OCI-LY7 (cell line): ENCODE measurements at regions not wholly inside any gene's neighbourhood (a gene's known extent, or its start where the extent isn't known, plus 50 kb on each side); places are given as distances from the start of the nearest gene placed in this dataset.

Source experiments
- BruUV-seq: library from RNA; stranded (reverse); fragments of 400-500 nt; replicated peaks from 2 replicates; lab custom pipeline; 2021; lab: Mats Ljungman, UMichigan
- CTCF ChIA-PET: fragments of 300-600 bp; sonication (Branson Sonifier 250); formaldehyde crosslinking; loops from one replicate; lab custom pipeline; 2022; ENCODE audit warnings: antibody characterized with exemption; ENCODE audit not compliant: unreplicated experiment; lab: Charles Lee
- POLR2A ChIA-PET: fragments of 300-600 bp; sonication (Branson Sonifier 250); formaldehyde crosslinking; loops from one replicate; lab custom pipeline; 2022; ENCODE audit warnings: antibody characterized with exemption; lab: Charles Lee
- DNase-seq: peaks from one replicate; pipeline ENCODE4 v3.0.0-alpha.2; 2015; ENCODE audit warnings: low spot score
- H2AFZ ChIP-seq: fragments of 200-600 bp; sonication (generic), shearing (Covaris generic); 2 replicates; pipeline ENCODE4 v1.6.1; 2014; ENCODE audit warnings: mild to moderate bottlenecking, antibody characterized with exemption, low read length, moderate library complexity
- H3K27ac ChIP-seq: fragments of 200-600 bp; sonication (generic); 2 replicates; pipeline ENCODE4 v1.5.1; 2014; ENCODE audit warnings: mixed run types, low read depth, mild to moderate bottlenecking, moderate library complexity, low read length, inconsistent platforms; ENCODE audit not compliant: poor library complexity, severe bottlenecking
- H3K36me3 ChIP-seq: fragments of 200-600 bp; sonication (generic); 2 replicates; pipeline ENCODE4 v1.6.1; 2014; ENCODE audit warnings: mild to moderate bottlenecking, antibody characterized with exemption, low read length, moderate library complexity, mixed read lengths; ENCODE audit not compliant: insufficient read depth
- H3K4me1 ChIP-seq: fragments of 200-600 bp; sonication (generic); 2 replicates; pipeline ENCODE4 v1.5.1; 2014; ENCODE audit warnings: mild to moderate bottlenecking, low read length; ENCODE audit not compliant: insufficient read depth, poor library complexity, severe bottlenecking
- H3K4me2 ChIP-seq: fragments of 200-600 bp; sonication (generic); 2 replicates; pipeline ENCODE4 v1.6.1; 2014; ENCODE audit warnings: mild to moderate bottlenecking, low read length
- H3K4me3 ChIP-seq: fragments of 200-600 bp; sonication (generic); 2 replicates; pipeline ENCODE4 v1.5.1; 2014; ENCODE audit warnings: mild to moderate bottlenecking, low read depth, low read length; ENCODE audit not compliant: poor library complexity, severe bottlenecking
- H3K79me2 ChIP-seq: fragments of 200-600 bp; sonication (generic); 2 replicates; pipeline ENCODE4 v1.6.1; 2016; ENCODE audit warnings: low read depth, mild to moderate bottlenecking, low read length, moderate library complexity, mixed read lengths; ENCODE audit not compliant: insufficient read depth
- H3K9me2 ChIP-seq: fragments of 200-600 bp; sonication (generic); 2 replicates; pipeline ENCODE4 v1.6.1; 2016; ENCODE audit warnings: mild to moderate bottlenecking, low read length, mixed read lengths; ENCODE audit not compliant: insufficient read depth
- H3K9me3 ChIP-seq: fragments of 200-600 bp; sonication (generic); 2 replicates; pipeline ENCODE4 v1.6.1; 2014; ENCODE audit warnings: mild to moderate bottlenecking, mixed run types, low read length, mixed read lengths
- H4K20me1 ChIP-seq: fragments of 200-600 bp; sonication (generic); 2 replicates; pipeline ENCODE4 v1.6.1; 2014; ENCODE audit warnings: mild to moderate bottlenecking, antibody characterized with exemption, low read length, moderate library complexity, mixed read lengths; ENCODE audit not compliant: insufficient read depth
- EZH2phosphoT487 ChIP-seq: fragments of 200-600 bp; sonication (generic); IDR thresholded peaks from 2 replicates; pipeline ENCODE4 v1.6.1; 2018; ENCODE audit warnings: low read depth, borderline replicate concordance, mild to moderate bottlenecking, mixed run types, antibody characterized with exemption, low read length, moderate library complexity, mixed read lengths
- intact Hi-C: fragments of 100-400 bp; cut with micrococcal nuclease; formaldehyde crosslinking; loops from one replicate; pipeline ENCODE4 v1.10.0; 2022; ENCODE audit not compliant: unreplicated experiment
- TF ChIP-seq, protein P1 (sequence below): fragments of 200-600 bp; sonication (generic); conservative IDR thresholded peaks from 2 replicates; pipeline ENCODE4 v1.5.1; 2014; ENCODE audit warnings: mild to moderate bottlenecking, antibody characterized with exemption, low read length, moderate library complexity, mixed read lengths

DNA sequence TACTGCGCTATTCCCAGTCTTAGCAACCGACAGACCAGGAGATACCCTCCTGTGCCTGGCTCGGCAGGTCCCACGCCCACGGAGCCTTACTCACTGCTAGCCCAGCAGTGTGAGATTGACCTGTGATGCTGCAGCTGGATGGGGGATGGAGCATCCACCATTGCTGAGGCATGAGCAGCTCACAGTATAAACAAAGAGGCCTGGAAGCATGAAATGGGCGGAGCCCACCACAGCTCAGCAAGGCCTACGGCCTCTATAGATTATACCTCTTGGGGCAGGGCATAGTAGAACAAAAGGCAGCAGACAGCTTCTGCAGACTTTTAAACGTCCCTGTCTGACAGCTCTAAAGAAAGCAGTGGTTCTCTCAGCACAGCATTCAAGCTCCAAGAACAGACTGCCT lies 160.3 kb downstream of the ANXA2 start:
- no peaks in the 10 kb centered on the region for H3K36me3 ChIP-seq
- ChIA-PET CTCF (no interaction called here), POLR2A (no interaction called here)
- no TSS peak for BruUV-seq
- H3K9me2 ChIP-seq = no peaks in the 10 kb centered on the region
- H3K4me1 ChIP-seq = no peaks in the 10 kb centered on the region
- TF ChIP-seq, protein P1, sequence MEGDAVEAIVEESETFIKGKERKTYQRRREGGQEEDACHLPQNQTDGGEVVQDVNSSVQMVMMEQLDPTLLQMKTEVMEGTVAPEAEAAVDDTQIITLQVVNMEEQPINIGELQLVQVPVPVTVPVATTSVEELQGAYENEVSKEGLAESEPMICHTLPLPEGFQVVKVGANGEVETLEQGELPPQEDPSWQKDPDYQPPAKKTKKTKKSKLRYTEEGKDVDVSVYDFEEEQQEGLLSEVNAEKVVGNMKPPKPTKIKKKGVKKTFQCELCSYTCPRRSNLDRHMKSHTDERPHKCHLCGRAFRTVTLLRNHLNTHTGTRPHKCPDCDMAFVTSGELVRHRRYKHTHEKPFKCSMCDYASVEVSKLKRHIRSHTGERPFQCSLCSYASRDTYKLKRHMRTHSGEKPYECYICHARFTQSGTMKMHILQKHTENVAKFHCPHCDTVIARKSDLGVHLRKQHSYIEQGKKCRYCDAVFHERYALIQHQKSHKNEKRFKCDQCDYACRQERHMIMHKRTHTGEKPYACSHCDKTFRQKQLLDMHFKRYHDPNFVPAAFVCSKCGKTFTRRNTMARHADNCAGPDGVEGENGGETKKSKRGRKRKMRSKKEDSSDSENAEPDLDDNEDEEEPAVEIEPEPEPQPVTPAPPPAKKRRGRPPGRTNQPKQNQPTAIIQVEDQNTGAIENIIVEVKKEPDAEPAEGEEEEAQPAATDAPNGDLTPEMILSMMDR = no peak
- no peak for TF ChIP-seq EZH2phosphoT487
- no peak overlapping the region for H3K4me2 ChIP-seq
- DNase-seq = no peak
- H3K9me3 ChIP-seq = no peaks in the 10 kb centered on the region
- intact Hi-C loops = no loop called here
- no peaks in the 10 kb centered on the region for H4K20me1 ChIP-seq
- no peaks in the 10 kb centered on the region for H3K79me2 ChIP-seq
- no peak overlapping the region for H2AFZ ChIP-seq
- H3K4me3 ChIP-seq = no peak overlapping the region
- no peak overlapping the region for H3K27ac ChIP-seq

DNA sequence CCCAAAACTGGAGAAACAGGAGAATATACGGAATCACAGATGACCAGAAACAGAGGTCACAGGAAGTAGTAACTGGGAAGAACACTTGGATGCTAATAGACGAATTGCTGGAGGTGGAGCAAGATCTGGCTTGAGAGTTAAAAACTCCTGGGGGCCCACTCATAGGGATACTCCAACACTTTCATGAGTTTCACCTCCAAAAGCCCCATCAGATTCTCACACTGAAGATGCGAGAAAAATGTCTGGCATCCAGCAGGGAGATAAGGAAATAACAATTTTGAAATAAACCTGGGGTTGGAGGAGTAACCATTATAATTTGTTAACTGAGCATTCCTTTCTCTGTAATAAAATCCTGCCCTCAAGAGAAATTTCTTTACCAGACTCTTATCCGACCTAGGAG lies 154.0 kb downstream of the ANXA2 start:
- CTCF ChIA-PET = no interaction called here
- POLR2A ChIA-PET = no interaction called here
- no TSS peak for BruUV-seq

DNA sequence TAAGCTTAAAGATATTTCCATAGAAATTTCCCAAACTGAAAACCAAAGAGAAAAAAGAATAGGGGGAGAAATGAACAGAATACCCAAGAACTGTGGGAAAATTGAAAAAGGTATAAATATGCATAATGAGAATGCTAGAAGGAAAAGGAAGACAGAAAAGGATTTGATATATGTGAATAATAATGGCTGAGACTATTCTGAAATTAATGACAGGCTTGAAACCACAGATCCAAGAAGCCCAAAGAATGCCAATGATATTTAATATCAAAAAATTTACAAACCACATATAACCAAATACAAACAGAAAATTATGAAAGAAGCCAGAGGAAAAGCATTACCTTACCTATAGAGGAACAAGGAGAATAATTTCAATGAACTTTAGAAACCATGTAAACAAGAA lies 153.0 kb downstream of the ANXA2 start:
- BruUV-seq = no TSS peak
- H3K27ac ChIP-seq = no peak overlapping the region
- TF ChIP-seq EZH2phosphoT487 = no peak
- TF ChIP-seq, protein P1 = no peak
- CTCF ChIA-PET = no interaction called here
- no peaks in the 10 kb centered on the region for H3K79me2 ChIP-seq
- no peaks in the 10 kb centered on the region for H3K9me2 ChIP-seq
- POLR2A ChIA-PET = interaction anchor here (0.7 kb wide), 1 partner anchor 13 kb away, joined by 3 read pairs; no protein-coding TSS in a partner anchor
- no peaks in the 10 kb centered on the region for H3K4me1 ChIP-seq
- H3K4me2 ChIP-seq = no peak overlapping the region
- no peaks in the 10 kb centered on the region for H3K36me3 ChIP-seq
- H2AFZ ChIP-seq = no peak overlapping the region
- no peak for DNase-seq
- intact Hi-C loops = no loop called here
- H4K20me1 ChIP-seq = no peaks in the 10 kb centered on the region
- no peaks in the 10 kb centered on the region for H3K9me3 ChIP-seq
- H3K4me3 ChIP-seq = no peak overlapping the region

More for the DNA sequence above, 154.0 kb downstream of the ANXA2 start:
- Histone ChIP-seq H3K9me3 (no peaks in the 10 kb centered on the region), H3K4me1 (no peaks in the 10 kb centered on the region), H3K79me2 (no peaks in the 10 kb centered on the region), H3K9me2 (no peaks in the 10 kb centered on the region), H4K20me1 (no peaks in the 10 kb centered on the region), H3K4me2 (no peak overlapping the region), H2AFZ (no peak overlapping the region), H3K27ac (no peak overlapping the region), H3K4me3 (no peak overlapping the region), H3K36me3 (no peaks in the 10 kb centered on the region)
- TF ChIP-seq EZH2phosphoT487 = no peak
- TF ChIP-seq, protein P1 = no peak
- intact Hi-C loops = no loop called here
- no peak for DNase-seq
